ENCODE measurements at regions not wholly inside any gene's neighbourhood (a gene's known extent, or its start where the extent isn't known, plus 50 kb on each side); places are given as distances from the start of the nearest gene placed in this dataset.
A peak's percentile ranks its signal among the peaks of the same experiment; 100 is the strongest.

GRCh38 chr1:5484451-5485165 lies 507.6 kb downstream of the NPHP4 start:
- H3K36me3 Mint-ChIP-seq (ENCODE audit: low read depth): no peaks in the 10 kb centered on the region
- DNase-seq: no peak
- H3K4me3 Mint-ChIP-seq: no peak overlapping the region
- no peak overlapping the region for H3K27ac Mint-ChIP-seq
- no peaks in the 10 kb centered on the region for H3K9me3 Mint-ChIP-seq
- peaks cover 1% of the 10 kb centered on the region for H3K4me1 Mint-ChIP-seq
- ChIA-PET POLR2A (no interaction called here), CTCF (interaction anchor here (1.3 kb wide), 1 partner anchor 25 kb away, joined by 3 read pairs; no protein-coding TSS in a partner anchor)
- no peaks in the 10 kb centered on the region for H3K27me3 Mint-ChIP-seq

DNA sequence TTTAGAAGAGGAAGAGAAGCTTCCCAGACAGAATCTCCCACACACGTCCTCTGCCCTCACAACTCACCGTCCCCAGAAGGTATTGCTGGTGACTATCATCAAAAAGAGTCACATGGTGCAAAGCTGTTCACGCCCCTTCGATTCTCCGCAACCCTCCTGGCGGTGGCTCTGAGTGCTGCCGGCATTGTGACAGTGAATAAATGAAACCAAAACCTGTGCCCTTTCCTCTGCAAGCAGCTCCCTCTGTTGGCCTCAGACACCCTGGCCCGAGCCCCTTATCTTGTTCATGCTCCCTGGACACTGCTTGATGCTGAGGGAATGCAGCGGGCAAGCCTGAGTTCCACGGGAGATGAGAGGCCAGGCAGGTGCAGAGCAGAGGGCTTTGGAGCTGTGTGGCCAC lies 510.3 kb downstream of the NPHP4 start:
- Mint-ChIP-seq H3K4me1 (peaks cover 1% of the 10 kb centered on the region), H3K27ac (no peak overlapping the region), H3K36me3 (ENCODE audit: low read depth) (no peaks in the 10 kb centered on the region), H3K9me3 (no peaks in the 10 kb centered on the region), H3K4me3 (no peak overlapping the region), H3K27me3 (no peaks in the 10 kb centered on the region)
- ChIA-PET CTCF (no interaction called here), POLR2A (no interaction called here)
- DNase-seq: peak; percentile 34

- peaks cover 1% of the 10 kb centered on the region for H3K4me1 Mint-ChIP-seq
- DNase-seq: no peak
- no peaks in the 10 kb centered on the region for H3K27me3 Mint-ChIP-seq
- no peaks in the 10 kb centered on the region for H3K36me3 Mint-ChIP-seq (ENCODE audit: low read depth)
- H3K27ac Mint-ChIP-seq: no peak overlapping the region
- H3K9me3 Mint-ChIP-seq: no peaks in the 10 kb centered on the region
- CTCF ChIA-PET: interaction anchor here (1.1 kb wide), 1 partner anchor 9 kb away, joined by 3 read pairs; no protein-coding TSS in a partner anchor
- H3K4me3 Mint-ChIP-seq: no peak overlapping the region
- POLR2A ChIA-PET: no interaction called here
Measured at GRCh38 chr1:5480906-5481305, 511.3 kb downstream of the NPHP4 start.

DNA sequence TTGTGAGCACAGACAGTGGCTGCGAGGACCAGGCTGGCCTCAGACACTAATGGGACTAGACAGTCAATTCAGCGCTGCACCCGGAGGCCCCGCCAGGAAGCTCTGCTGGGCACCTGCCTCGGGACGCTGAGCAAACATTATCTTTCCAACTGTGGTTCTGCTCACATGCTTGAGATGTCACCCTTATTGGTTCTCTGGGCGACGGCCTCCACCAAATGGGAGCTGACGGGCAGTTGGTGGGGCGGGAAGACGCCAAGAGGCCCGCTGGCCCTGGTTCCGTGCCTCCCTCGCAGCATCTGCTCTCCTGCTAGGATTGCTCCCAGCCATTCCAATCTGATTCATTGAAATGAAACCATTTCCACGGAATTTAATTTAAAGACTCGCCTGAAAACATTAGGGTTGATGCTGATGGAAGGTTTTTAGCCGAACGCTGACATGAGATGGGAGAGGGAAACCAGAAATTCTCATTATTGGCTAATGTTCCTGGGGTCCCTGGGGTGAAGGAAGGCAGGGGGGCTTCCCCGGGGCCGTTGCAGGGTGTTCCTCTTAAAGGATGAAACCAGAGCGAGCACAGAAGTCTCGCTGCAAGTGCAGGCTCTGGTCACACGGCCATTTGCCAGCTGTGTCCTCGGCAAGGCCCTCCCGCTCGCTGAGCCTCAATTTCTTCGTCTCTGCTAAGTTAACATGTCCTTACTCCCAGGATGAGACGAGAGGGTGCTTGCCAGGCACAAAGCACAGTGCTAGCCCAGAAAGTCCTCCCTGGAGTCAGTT lies 512.2 kb downstream of the NPHP4 start:
- POLR2A ChIA-PET: no interaction called here
- Mint-ChIP-seq H3K9me3 (no peaks in the 10 kb centered on the region), H3K27ac (no peak overlapping the region), H3K4me3 (no peak overlapping the region), H3K36me3 (ENCODE audit: low read depth) (no peaks in the 10 kb centered on the region), H3K4me1 (peaks cover 1% of the 10 kb centered on the region), H3K27me3 (no peaks in the 10 kb centered on the region)
- no peak for DNase-seq
- CTCF ChIA-PET: interaction anchor here (1.1 kb wide), 1 partner anchor 10 kb away, joined by 3 read pairs; no protein-coding TSS in a partner anchor

GRCh38 chr1:5478961-5479360 lies 513.3 kb downstream of the NPHP4 start:
- Mint-ChIP-seq H3K27me3 (no peaks in the 10 kb centered on the region), H3K36me3 (ENCODE audit: low read depth) (no peaks in the 10 kb centered on the region), H3K27ac (no peak overlapping the region), H3K4me3 (no peak overlapping the region), H3K4me1 (peaks cover 1% of the 10 kb centered on the region), H3K9me3 (no peaks in the 10 kb centered on the region)
- POLR2A ChIA-PET: no interaction called here
- CTCF ChIA-PET: no interaction called here
- no peak for DNase-seq

DNA sequence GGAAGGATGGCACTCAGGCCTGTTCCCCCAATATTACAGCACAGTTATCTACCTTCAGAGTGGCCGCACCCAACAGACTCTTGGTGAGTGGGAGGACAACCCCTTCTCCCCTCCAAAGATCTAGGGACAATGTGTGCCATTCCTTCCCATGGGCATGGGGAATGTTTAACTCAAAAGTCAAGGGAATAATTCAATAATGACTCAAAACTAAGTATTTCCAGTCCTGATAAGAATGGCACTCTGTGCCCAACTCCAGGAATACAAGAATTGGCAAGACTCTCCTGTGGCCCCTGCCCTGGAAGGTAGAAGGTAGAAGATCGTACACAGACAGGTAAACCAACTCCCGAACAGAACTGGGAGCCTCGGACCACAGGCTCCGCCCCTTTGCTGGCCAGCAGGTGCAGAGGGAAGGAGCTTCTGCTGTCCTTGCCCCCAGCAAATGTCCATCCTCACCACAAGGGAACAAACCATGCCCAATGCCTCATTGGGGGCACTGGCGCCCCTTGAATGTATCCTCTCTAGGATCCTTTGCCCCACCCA lies 514.0 kb downstream of the NPHP4 start:
- ChIA-PET POLR2A (no interaction called here), CTCF (no interaction called here)
- no peak for DNase-seq
- no peaks in the 10 kb centered on the region for H3K9me3 Mint-ChIP-seq
- H3K4me3 Mint-ChIP-seq: no peak overlapping the region
- H3K27me3 Mint-ChIP-seq: no peaks in the 10 kb centered on the region
- no peaks in the 10 kb centered on the region for H3K36me3 Mint-ChIP-seq (ENCODE audit: low read depth)
- peaks cover 1% of the 10 kb centered on the region for H3K4me1 Mint-ChIP-seq
- H3K27ac Mint-ChIP-seq: no peak overlapping the region

DNA sequence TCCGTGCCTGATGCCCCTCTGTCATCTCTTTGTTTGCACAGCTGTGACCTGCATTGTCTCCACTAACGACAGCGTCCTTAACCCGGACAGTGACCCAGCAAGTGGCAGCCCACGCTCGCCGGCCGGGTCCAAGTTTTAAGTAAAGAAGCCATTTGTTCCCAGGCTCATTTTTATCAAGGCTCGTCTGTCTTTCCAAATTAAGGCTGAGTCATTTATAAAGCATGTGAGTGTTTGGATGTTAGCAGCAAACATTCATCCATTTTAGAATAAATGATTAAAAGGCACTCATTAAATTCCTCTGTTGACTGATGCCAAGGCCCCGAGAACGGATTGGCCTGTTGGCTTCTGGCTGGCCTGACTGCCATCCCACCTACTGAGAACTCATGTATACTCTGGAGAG lies 514.5 kb downstream of the NPHP4 start:
- Mint-ChIP-seq H3K36me3 (ENCODE audit: low read depth) (no peaks in the 10 kb centered on the region), H3K4me1 (peaks cover 1% of the 10 kb centered on the region), H3K4me3 (no peak overlapping the region), H3K9me3 (no peaks in the 10 kb centered on the region), H3K27ac (no peak overlapping the region), H3K27me3 (no peaks in the 10 kb centered on the region)
- no peak for DNase-seq
- CTCF ChIA-PET: no interaction called here
- POLR2A ChIA-PET: no interaction called here

GRCh38 chr1:5475572-5475971 lies 516.7 kb downstream of the NPHP4 start:
- Mint-ChIP-seq H3K27ac (no peak overlapping the region), H3K36me3 (ENCODE audit: low read depth) (no peaks in the 10 kb centered on the region), H3K4me1 (no peaks in the 10 kb centered on the region), H3K9me3 (no peaks in the 10 kb centered on the region), H3K27me3 (no peaks in the 10 kb centered on the region), H3K4me3 (no peak overlapping the region)
- CTCF ChIA-PET: no interaction called here
- DNase-seq: no peak
- POLR2A ChIA-PET: no interaction called here

DNA sequence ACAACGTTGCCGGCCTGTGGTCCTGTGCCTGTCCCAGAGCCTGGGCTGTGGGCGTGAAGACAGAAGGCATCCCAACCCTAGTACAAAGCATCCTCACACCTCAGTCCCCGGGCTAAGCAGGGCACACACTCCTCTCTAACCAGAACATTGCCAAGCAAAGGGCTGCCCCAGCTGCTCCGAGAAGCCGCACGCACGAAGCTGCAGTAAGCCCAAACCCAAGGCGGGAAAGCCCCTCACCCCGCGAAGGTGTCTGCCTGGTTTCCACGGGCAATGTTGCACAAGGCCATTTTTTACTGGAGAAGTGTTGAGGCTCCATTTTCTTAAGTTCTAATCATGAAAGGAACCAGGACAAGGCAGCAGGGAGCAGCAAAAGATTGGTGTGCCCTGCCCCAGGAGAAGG lies 519.0 kb downstream of the NPHP4 start:
- H3K36me3 Mint-ChIP-seq (ENCODE audit: low read depth): no peaks in the 10 kb centered on the region
- CTCF ChIA-PET: interaction anchor here (0.7 kb wide), 1 partner anchor 11 kb away, joined by 3 read pairs; no protein-coding TSS in a partner anchor
- H3K4me1 Mint-ChIP-seq: no peaks in the 10 kb centered on the region

DNA sequence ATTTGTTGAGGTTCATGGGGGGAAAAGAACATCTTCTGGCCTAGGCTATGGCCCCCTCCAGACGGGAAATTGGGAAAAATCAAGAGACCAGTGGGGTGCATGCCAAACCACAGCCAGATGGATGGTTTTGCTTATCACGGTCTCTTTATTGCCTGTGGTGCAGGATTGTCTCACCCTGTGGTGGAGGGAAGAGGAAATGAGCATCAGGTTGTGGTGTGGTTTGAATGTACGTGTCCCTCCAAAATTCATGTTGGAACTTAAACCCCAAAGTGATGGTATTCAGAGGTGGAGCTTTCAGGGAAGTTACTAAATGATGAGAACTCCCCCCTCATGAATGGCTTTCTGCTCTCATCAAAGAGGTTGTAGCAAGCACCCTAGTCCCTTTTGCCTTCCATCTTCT lies 525.7 kb downstream of the NPHP4 start:
- Mint-ChIP-seq H3K4me3 (no peak overlapping the region), H3K4me1 (peaks cover 5% of the 10 kb centered on the region), H3K36me3 (ENCODE audit: low read depth) (no peaks in the 10 kb centered on the region), H3K9me3 (no peaks in the 10 kb centered on the region), H3K27ac (no peak overlapping the region), H3K27me3 (peaks cover 2% of the 10 kb centered on the region)
- DNase-seq: no peak
- ChIA-PET POLR2A (no interaction called here), CTCF (no interaction called here)

More for the DNA sequence above, 519.0 kb downstream of the NPHP4 start:
- Mint-ChIP-seq H3K27ac (no peak overlapping the region), H3K9me3 (no peaks in the 10 kb centered on the region), H3K27me3 (no peaks in the 10 kb centered on the region), H3K4me3 (no peak overlapping the region)
- no peak for DNase-seq
- POLR2A ChIA-PET: no interaction called here

DNA sequence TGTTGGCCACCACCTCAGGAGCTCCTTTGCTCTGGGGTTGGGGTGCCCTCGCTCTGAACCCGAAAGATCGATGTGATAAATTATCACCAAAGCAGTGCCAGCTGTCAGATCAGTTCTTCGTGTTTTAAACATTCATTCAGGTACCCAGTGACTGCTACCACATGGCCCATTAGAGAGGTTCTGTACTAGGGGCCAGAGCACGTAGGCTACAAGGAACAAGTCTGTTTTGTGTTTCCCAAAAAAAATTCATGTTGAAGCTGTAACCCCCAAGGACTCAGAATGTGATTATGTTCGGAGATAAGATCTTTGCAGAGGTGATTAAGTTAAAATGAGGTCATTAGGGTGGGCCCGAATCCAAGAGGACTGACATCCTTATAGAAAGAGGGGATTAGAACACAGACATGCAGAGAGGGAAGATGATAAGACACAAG lies 526.9 kb downstream of the NPHP4 start:
- Mint-ChIP-seq H3K27me3 (peaks cover 2% of the 10 kb centered on the region), H3K4me1 (peaks cover 5% of the 10 kb centered on the region), H3K27ac (no peak overlapping the region), H3K36me3 (ENCODE audit: low read depth) (no peaks in the 10 kb centered on the region), H3K4me3 (no peak overlapping the region), H3K9me3 (no peaks in the 10 kb centered on the region)
- DNase-seq: no peak
- ChIA-PET CTCF (no interaction called here), POLR2A (no interaction called here)

DNA sequence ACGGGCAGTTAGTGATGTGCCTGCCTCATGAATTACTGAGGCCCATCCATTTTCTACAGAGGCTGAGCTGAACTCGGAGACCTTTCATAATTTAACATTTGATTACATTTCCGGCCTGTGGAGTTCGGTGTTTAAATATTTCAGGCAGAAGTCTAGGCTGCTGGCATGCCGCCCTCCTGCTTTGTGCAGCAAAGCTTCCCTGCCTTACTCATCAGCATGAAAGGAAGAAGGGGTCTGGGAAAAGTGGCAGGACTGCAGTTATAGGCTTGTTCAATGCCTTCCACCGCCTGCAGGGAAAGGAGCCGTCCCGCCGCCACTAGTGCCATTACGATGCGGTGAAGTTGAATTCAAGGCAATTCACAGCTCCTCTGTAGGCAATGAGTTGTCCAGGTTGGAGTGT lies 527.9 kb downstream of the NPHP4 start:
- Mint-ChIP-seq H3K9me3 (no peaks in the 10 kb centered on the region), H3K36me3 (ENCODE audit: low read depth) (no peaks in the 10 kb centered on the region), H3K27me3 (peaks cover 2% of the 10 kb centered on the region), H3K4me1 (peaks cover 5% of the 10 kb centered on the region), H3K27ac (no peak overlapping the region), H3K4me3 (no peak overlapping the region)
- POLR2A ChIA-PET: no interaction called here
- DNase-seq: no peak
- CTCF ChIA-PET: no interaction called here

DNA sequence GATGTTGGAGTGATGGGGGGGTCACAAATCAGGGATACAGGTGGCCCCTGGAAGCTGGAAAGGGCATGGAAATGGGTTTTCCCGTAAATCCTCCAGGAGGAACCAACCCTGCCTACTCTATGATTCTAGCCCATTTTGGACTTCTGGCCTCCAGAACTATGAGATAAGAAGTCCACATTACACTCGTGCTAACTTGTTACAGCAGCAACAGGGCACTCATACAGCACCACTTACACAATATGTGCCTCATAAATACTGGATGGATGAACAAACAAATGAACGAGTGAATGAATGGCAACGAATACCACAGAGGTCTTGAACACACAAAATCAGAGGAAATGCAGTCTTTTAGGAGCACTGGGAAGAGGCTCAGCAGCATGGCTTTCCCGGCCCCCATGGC lies 531.3 kb downstream of the NPHP4 start:
- Mint-ChIP-seq H3K27me3 (peaks cover 2% of the 10 kb centered on the region), H3K27ac (no peak overlapping the region), H3K4me3 (no peak overlapping the region), H3K9me3 (no peaks in the 10 kb centered on the region), H3K36me3 (ENCODE audit: low read depth) (no peaks in the 10 kb centered on the region), H3K4me1 (no peaks in the 10 kb centered on the region)
- CTCF ChIA-PET: no interaction called here
- no peak for DNase-seq
- POLR2A ChIA-PET: no interaction called here
